ENCODE measurements at regions not wholly inside any gene's neighbourhood (a gene's known extent, or its start where the extent isn't known, plus 50 kb on each side); places are given as distances from the start of the nearest gene placed in this dataset.

DNA sequence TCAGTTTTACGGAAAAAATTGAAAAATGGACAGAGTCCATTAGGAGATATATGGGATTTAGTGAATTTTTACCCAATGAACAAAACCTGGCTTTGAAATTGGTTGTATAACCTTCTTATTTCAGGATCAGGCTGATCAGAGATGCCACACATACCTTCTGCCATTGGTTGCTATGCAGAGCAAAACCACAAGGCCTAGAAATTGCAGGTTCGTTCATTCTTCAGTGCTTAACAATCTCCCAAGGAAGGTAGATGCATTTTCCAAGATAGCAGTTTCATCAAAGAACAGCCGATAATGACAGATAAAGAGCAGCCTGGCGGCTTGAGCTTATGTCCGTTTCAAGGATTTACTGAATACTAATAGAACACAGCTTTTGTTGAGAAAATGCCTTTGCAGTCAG lies 868.8 kb downstream of the EPHA4 start:
- TF ChIP-seq, protein P1, sequence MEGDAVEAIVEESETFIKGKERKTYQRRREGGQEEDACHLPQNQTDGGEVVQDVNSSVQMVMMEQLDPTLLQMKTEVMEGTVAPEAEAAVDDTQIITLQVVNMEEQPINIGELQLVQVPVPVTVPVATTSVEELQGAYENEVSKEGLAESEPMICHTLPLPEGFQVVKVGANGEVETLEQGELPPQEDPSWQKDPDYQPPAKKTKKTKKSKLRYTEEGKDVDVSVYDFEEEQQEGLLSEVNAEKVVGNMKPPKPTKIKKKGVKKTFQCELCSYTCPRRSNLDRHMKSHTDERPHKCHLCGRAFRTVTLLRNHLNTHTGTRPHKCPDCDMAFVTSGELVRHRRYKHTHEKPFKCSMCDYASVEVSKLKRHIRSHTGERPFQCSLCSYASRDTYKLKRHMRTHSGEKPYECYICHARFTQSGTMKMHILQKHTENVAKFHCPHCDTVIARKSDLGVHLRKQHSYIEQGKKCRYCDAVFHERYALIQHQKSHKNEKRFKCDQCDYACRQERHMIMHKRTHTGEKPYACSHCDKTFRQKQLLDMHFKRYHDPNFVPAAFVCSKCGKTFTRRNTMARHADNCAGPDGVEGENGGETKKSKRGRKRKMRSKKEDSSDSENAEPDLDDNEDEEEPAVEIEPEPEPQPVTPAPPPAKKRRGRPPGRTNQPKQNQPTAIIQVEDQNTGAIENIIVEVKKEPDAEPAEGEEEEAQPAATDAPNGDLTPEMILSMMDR (conservative IDR thresholded peaks at IDR 0.05; ENCODE audit: low read length): no peak
- no peak for TF ChIP-seq EZH2phosphoT487 (IDR thresholded peaks at IDR 0.05; ENCODE audit: borderline replicate concordance)

Measured in Loucy (cell line).